Right cardiac atrium (tissue), 5 donors: ENCODE measurements at regions not wholly inside any gene's neighbourhood (a gene's known extent, or its start where the extent isn't known, plus 50 kb on each side); places are given as distances from the start of the nearest gene placed in this dataset.
"Not testable (repeated sequence)": the region's sequence is repeated elsewhere in the genome, so short reads cannot be mapped to it uniquely, and the experiment has no call there.

Source experiments
- ATAC-seq, 2 donors: fragments of 200-7000 bp; cut with Tn5 transposase; one replicate each; pipeline versions ENCODE4 v1.8.0 to v1.9.1; 2020; ENCODE audit warnings: moderate library complexity in 2 of 2, mild to moderate bottlenecking in 1 of 2
- DNase-seq, 3 donors: peaks; one replicate each; pipeline ENCODE4 v3.0.0-alpha.2; 2020
- H3K27ac ChIP-seq: one replicate; pipeline ENCODE4 v1.5.1; 2013; ENCODE audit warnings: mild to moderate bottlenecking, low read length, control low read depth, moderate library complexity
- H3K27me3 ChIP-seq: one replicate; pipeline ENCODE4 v1.6.1; 2013; ENCODE audit not compliant: control insufficient read depth, insufficient read depth
- H3K4me1 ChIP-seq: one replicate; pipeline ENCODE4 v1.6.1; 2013; ENCODE audit warnings: low read length; ENCODE audit not compliant: control insufficient read depth, insufficient read depth
- H3K4me3 ChIP-seq: one replicate; pipeline ENCODE4 v1.5.1; 2013; ENCODE audit warnings: low read length, control low read depth
- H3K9me3 ChIP-seq: one replicate; pipeline ENCODE4 v1.6.1; 2013; ENCODE audit warnings: low read length; ENCODE audit not compliant: control insufficient read depth
- WGBS: extraction: QIAGEN DNeasy Blood & Tissue Kit; methylation state at CpG from one replicate; pipeline ENCODE4 v1.1.7; 2013; 5-methylcytosine and 5-hydroxymethylcytosine counted together
- intact Hi-C, 4 donors: fragments of 100-400 bp; cut with DNase I; formaldehyde crosslinking; loops; one replicate each; pipeline versions ENCODE4 v1.11.0 to v1.14.0; 2022 to 2023
- donor health status: healthy with polysubstance abuse.
- donor health status: DM: no; HTN: yes; CAD: no.
- donor health status: DM: no; HTN: no; CAD: no.
- donor health status: DM: no; HTN: yes; CAD: no; lungs with severe emphysema.
- donor health status: DM: yes; HTN: yes; CAD: no.

DNA sequence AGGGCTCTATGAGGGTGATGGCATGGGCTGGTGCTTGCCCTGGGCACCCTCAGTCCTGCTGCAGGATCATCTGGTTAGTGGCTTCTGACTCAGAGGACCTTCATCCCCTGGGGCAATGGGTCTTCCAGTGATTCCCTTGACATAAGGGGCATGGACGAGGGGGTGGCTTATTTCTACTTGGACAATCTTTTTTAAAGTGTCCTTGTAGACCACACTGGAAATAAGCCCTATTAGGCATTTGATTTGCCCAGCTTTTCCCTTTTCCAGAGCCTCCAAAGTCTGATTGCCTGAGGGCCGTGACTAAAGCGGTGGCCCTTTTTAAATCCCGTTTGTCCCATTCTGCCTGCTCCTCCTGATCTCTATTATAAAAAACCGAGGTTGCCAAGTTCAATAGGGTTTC lies 251.2 kb upstream of the CNR1 start:
- intact Hi-C loops, H3K4me3 ChIP-seq, H3K27me3 ChIP-seq, H3K27ac ChIP-seq, H3K4me1 ChIP-seq, H3K9me3 ChIP-seq, DNase-seq, ATAC-seq: not testable (repeated sequence)
- WGBS, result 66% methylated on average over 5 of the region's 5 CpGs

DNA sequence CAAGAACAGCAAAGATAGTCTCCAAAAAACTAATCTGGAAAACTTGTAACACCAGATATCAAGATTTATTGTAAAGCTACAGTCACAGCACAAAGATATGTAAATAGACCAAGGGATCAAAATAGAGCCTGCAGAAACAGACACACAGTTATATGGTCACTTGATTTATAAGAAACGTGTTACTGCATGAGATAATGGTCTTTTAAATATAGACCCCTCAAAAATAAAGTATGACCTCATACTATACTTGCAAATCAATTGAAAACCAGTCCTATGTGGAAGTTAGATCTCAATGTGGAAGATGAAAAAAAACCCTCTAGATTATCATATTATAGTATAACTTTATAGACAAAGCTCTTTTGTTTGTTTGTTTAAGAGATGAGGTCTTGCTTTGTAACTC lies 247.3 kb upstream of the CNR1 start:
- H3K9me3 ChIP-seq, result no peaks in the 10 kb centered on the region
- H3K27me3 ChIP-seq, result no peaks in the 10 kb centered on the region
- no peak overlapping the region for H3K4me3 ChIP-seq
- H3K27ac ChIP-seq, result no peak overlapping the region
- no peak for ATAC-seq
- intact Hi-C loops, result no loop called here
- WGBS, result 25% methylated on average over 1 of the region's 1 CpG
- no peak for DNase-seq
- no peaks in the 10 kb centered on the region for H3K4me1 ChIP-seq

GRCh38 chr6:88408355-88408754 lies 242.2 kb upstream of the CNR1 start:
- H3K27me3 ChIP-seq, H3K4me1 ChIP-seq, DNase-seq, ATAC-seq, H3K4me3 ChIP-seq, H3K27ac ChIP-seq, intact Hi-C loops, H3K9me3 ChIP-seq: not testable (repeated sequence)
- 80% methylated on average over 4 of the region's 4 CpGs for WGBS

DNA sequence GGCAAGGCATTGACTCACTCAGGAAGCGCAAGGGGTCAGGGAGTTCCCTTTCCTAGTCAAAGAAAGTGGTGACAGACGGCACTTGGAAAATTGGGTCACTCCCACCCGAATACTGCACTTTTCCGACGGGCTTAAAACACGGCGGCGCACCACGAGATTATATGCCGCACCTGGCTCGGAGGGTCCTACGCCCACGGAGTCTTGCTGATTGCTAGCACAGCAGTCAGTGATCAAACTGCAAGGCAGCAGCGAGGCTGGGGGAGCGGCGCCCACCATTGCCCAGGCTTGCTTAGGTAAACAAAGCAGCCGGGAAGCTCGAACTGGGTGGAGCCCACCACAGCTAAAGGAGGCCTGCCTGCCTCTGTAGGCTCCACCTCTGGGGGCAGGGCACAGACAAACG lies 240.5 kb upstream of the CNR1 start:
- not testable (repeated sequence) for H3K9me3 ChIP-seq

GRCh38 chr6:88403486-88403885 lies 237.3 kb upstream of the CNR1 start:
- Histone ChIP-seq H3K4me1 (no peaks in the 10 kb centered on the region), H3K27ac (no peak overlapping the region), H3K4me3 (no peak overlapping the region), H3K27me3 (no peaks in the 10 kb centered on the region), H3K9me3 (no peaks in the 10 kb centered on the region)
- ATAC-seq (no peak), DNase-seq (no peak)
- 14% methylated on average over 1 of the region's 1 CpG for WGBS
- intact Hi-C loops, result no loop called here

More for the DNA sequence above, 240.5 kb upstream of the CNR1 start:
- H3K4me1 ChIP-seq, H3K27me3 ChIP-seq, H3K4me3 ChIP-seq, ATAC-seq, H3K27ac ChIP-seq, intact Hi-C loops, DNase-seq: not testable (repeated sequence)
- 73% methylated on average over 19 of the region's 19 CpGs for WGBS

DNA sequence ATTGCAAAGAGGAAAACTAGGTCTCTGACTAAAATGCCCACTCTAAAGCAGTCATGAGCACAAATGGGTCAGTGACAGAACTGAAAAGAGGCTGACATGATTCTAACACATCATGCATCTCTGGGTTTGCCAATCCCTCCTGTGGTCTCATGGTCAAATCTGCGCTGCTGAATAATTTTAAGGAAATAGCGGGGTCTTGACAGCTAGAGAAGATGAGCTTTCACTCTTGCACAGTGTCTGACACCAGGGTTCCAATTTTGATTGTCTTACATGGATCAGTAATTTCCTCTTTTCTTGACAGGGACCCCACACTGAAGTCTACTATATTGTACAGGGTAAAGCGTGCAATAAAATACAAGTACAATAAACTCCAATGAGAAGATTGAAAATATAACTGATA lies 236.8 kb upstream of the CNR1 start:
- intact Hi-C loops, result no loop called here
- ATAC-seq, result no peak

DNA sequence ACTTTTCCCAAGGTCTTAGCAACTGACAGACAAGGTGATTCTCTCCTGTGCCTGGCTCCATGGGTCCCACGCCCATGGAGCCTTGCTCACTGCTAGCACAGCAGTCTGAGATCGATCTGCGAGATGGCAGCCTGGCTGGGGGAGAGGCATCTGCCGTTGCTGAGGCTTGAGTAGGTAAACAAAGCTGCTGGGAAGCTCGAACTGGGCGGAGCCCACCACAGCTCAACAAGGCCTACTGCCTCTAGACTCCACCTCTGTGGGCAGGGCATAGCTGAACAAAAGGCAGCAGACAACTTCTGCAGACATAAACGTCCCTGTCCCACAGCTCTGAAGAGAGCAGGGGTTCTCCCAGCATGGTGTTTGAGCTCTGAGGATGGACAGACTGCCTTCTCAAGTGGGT lies 224.9 kb upstream of the CNR1 start:
- H3K9me3 ChIP-seq, ATAC-seq, DNase-seq, H3K27me3 ChIP-seq, H3K4me3 ChIP-seq, H3K27ac ChIP-seq, H3K4me1 ChIP-seq, intact Hi-C loops: not testable (repeated sequence)
- WGBS, result 71% methylated on average over 7 of the region's 7 CpGs

More for the DNA sequence above, 236.8 kb upstream of the CNR1 start:
- WGBS, result 76% methylated on average over 3 of the region's 3 CpGs
- Histone ChIP-seq H3K4me3 (no peak overlapping the region), H3K9me3 (no peaks in the 10 kb centered on the region), H3K27ac (no peak overlapping the region), H3K27me3 (no peaks in the 10 kb centered on the region), H3K4me1 (no peaks in the 10 kb centered on the region)
- DNase-seq, result no peak

DNA sequence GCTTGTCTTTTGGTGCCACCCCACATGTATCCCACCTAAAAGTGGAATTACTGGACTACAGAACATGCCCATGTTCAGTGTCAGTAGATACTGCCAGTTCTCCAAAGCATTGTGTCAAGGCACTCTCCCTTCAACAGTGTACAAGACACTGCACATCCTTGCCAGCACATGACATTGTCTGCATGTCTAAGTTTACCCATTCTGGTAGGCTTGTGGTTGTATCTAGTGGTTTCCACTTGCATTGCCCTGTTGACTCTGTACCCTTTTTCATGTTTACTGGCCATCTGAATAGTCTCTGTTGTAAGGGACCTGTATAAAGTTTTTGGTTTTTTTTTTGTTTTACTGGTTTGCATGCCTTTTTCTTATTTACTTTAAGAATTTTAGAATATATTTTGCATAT lies 222.4 kb upstream of the CNR1 start:
- ATAC-seq (no peak), DNase-seq (no peak)
- intact Hi-C loops, result no loop called here
- no peak overlapping the region for H3K27ac ChIP-seq
- no peak overlapping the region for H3K4me3 ChIP-seq
- no peaks in the 10 kb centered on the region for H3K27me3 ChIP-seq
- H3K4me1 ChIP-seq, result no peaks in the 10 kb centered on the region
- H3K9me3 ChIP-seq, result no peaks in the 10 kb centered on the region

- ATAC-seq (no peak), DNase-seq (no peak)
- H3K27me3 ChIP-seq, result no peaks in the 10 kb centered on the region
- no peak overlapping the region for H3K4me3 ChIP-seq
- H3K27ac ChIP-seq, result no peak overlapping the region
- intact Hi-C loops, result no loop called here
- no peaks in the 10 kb centered on the region for H3K9me3 ChIP-seq
- no peaks in the 10 kb centered on the region for H3K4me1 ChIP-seq
Measured at GRCh38 chr6:88386167-88386566, 220.0 kb upstream of the CNR1 start.

- Histone ChIP-seq H3K4me1 (no peaks in the 10 kb centered on the region), H3K9me3 (no peaks in the 10 kb centered on the region), H3K27ac (no peak overlapping the region), H3K4me3 (no peak overlapping the region), H3K27me3 (no peaks in the 10 kb centered on the region)
- DNase-seq, result no peak
- intact Hi-C loops, result no loop called here
- 68% methylated on average over 2 of the region's 2 CpGs for WGBS
- no peak for ATAC-seq
Measured at GRCh38 chr6:88383183-88383582, 217.0 kb upstream of the CNR1 start.

DNA sequence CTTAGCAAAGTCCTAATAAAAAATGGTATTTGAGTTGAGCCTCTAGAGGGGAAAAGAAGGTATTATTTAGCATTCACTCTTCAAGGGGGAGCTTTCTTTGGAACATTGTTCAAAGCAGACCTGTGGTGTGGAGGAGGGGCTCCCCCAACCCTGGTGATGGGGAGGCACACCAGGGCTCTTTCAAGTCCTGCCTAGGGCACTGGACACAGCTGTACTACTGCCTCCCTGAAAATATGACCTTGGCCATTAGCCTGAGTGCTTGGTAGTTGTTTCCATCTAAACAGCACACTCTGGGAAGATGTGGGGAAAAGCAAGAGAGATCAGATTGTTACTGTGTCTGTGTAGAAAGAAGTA lies 215.1 kb upstream of the CNR1 start:
- no peak overlapping the region for H3K27ac ChIP-seq
- DNase-seq, result no peak
- intact Hi-C loops, result no loop called here

DNA sequence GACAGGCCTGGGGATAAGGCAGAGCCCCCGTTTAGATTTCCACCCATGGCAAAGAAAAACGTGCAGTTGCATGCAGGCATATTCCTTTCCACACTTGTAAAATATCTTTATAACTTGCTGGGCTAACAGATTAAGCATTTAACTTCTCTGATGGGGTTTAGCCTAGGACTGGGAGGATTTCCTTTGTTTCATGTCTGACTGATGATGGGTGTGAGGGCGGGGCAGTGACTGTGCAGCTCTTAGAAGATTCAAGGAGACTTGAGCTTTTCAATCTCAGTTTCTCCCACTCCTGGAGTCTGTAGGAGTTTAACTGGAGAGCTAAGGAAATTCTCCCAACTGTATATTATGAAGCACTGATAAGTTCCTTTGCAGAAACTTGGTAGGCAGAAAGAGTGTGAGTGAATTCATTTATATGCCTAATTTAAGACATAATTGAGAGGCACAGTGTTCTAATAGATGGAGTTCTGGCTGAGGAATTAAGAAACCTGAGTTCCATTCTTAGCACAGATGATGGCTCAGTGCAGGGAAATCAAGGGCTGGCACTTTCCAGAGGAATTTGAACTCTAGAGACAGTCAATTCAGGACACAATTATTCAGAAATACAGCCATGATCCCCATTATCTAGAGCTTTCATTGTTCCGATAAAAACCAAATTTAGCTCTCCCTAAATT lies 214.6 kb upstream of the CNR1 start:
- no peak overlapping the region for H3K27ac ChIP-seq
- intact Hi-C loops, result no loop called here
- DNase-seq, result no peak
- no peaks in the 10 kb centered on the region for H3K9me3 ChIP-seq
- H3K27me3 ChIP-seq, result no peaks in the 10 kb centered on the region
- WGBS, result 55% methylated on average over 4 of the region's 4 CpGs
- no peaks in the 10 kb centered on the region for H3K4me1 ChIP-seq
- ATAC-seq, result peak; percentile 31 to 47
- no peak overlapping the region for H3K4me3 ChIP-seq

More for the DNA sequence above, 215.1 kb upstream of the CNR1 start:
- no peaks in the 10 kb centered on the region for H3K9me3 ChIP-seq
- H3K4me1 ChIP-seq, result no peaks in the 10 kb centered on the region
- no peak overlapping the region for H3K4me3 ChIP-seq
- ATAC-seq, result no peak
- H3K27me3 ChIP-seq, result no peaks in the 10 kb centered on the region
